Spleen (tissue), 11 donors: ENCODE measurements at regions not wholly inside any gene's neighbourhood (a gene's known extent, or its start where the extent isn't known, plus 50 kb on each side); places are given as distances from the start of the nearest gene placed in this dataset.

ENCODE experiments used
- DNase-seq: peaks from one replicate; pipeline ENCODE4 v3.0.0-alpha.2; 2020
- H3K27ac ChIP-seq, 8 donors: fragments of 200-600 bp; sonication (generic) in 7 of 8; 1 replicate in 4 of 8; 2 replicates in 4 of 8; pipeline versions ENCODE4 v1.5.0 to v1.8.0; 2016 to 2021; ENCODE audit warnings: inconsistent platforms in 4 of 8, mild to moderate bottlenecking in 4 of 8, moderate library complexity in 1 of 8
- H3K27me3 ChIP-seq, 7 donors: fragments of 200-600 bp; sonication (generic) in 6 of 7; replicated peaks in 1 of 7; 1 replicate in 4 of 7; 2 replicates in 3 of 7; pipeline versions ENCODE4 v1.5.0 to v1.8.0; 2016 to 2021; ENCODE audit warnings: inconsistent platforms in 3 of 7, mild to moderate bottlenecking in 1 of 7
- H3K36me3 ChIP-seq, 6 donors: fragments of 200-600 bp; sonication (generic) in 5 of 6; 1 replicate in 4 of 6; 2 replicates in 2 of 6; pipeline versions ENCODE4 v1.5.0 to v1.8.0; 2016 to 2021; ENCODE audit warnings: inconsistent platforms in 2 of 6
- H3K4me1 ChIP-seq, 6 donors: fragments of 200-600 bp; sonication (generic) in 5 of 6; 1 replicate in 3 of 6; 2 replicates in 3 of 6; pipeline versions ENCODE4 v1.5.0 to v1.8.0; 2016 to 2021; ENCODE audit warnings: inconsistent platforms in 3 of 6
- H3K4me3 ChIP-seq, 8 donors: fragments of 200-600 bp; sonication (generic) in 7 of 8; 1 replicate in 4 of 8; 2 replicates in 4 of 8; pipeline versions ENCODE4 v1.5.0 to v1.8.0; 2016 to 2021; ENCODE audit warnings: inconsistent platforms in 4 of 8, mild to moderate bottlenecking in 4 of 8, moderate library complexity in 2 of 8
- H3K9me3 ChIP-seq, 8 donors: fragments of 200-600 bp; sonication (generic) in 7 of 8; 1 replicate in 4 of 8; 2 replicates in 4 of 8; pipeline versions ENCODE4 v1.5.0 to v1.8.0; 2016 to 2021; ENCODE audit warnings: inconsistent platforms in 4 of 8
- POLR2A ChIP-seq, 3 donors: fragments of 450-650 bp; IDR thresholded peaks; one replicate each; pipeline ENCODE4 v1.5.1; 2017; ENCODE audit warnings: antibody characterized with exemption in 3 of 3, mild to moderate bottlenecking in 1 of 3
- POLR2AphosphoS5 ChIP-seq, 3 donors: sonication (generic); formaldehyde crosslinking; IDR thresholded peaks; one replicate each; pipeline ENCODE4 v1.5.1; 2017; ENCODE audit warnings: antibody characterized with exemption in 3 of 3
- WGBS, 5 donors: extraction: QIAGEN DNeasy Blood & Tissue Kit in 3 of 5; methylation state at CpG; one replicate each; pipeline versions ENCODE4 v1.1.5 to v1.1.7; 2013 to 2018; 5-methylcytosine and 5-hydroxymethylcytosine counted together
- intact Hi-C: fragments of 100-400 bp; cut with DNase I; formaldehyde crosslinking; loops from one replicate; pipeline ENCODE4 v1.15.0; 2023; ENCODE audit warnings: low total_unique reads
- TF ChIP-seq, protein P1 (sequence below), 11 experiments: fragments of 200-600 bp in 7 of 11; fragments of 450-650 bp in 4 of 11; sonication (generic) in 4 of 11; IDR thresholded peaks in 8 of 11; conservative IDR thresholded peaks in 3 of 11; 1 replicate in 7 of 11; 2 replicates in 4 of 11; pipeline versions ENCODE4 v1.4.0 to v1.8.0; 2016 to 2021; ENCODE audit warnings: antibody characterized with exemption in 11 of 11, inconsistent platforms in 4 of 11, mild to moderate bottlenecking in 1 of 11
- donor health status: healthy with polysubstance abuse.
- donor health status: DM: no; HTN: no; CAD: no; lungs with moderate emphysema.
- donor health status: DM: no; HTN: no; CAD: no.
- donor health status: Bipolar disorder and iron deficiency.
- donor health status: healthy.
- donor health status: DM: no; HTN: no; CAD: no.
- donor health status: DM: yes; HTN: yes; CAD: no.

DNA sequence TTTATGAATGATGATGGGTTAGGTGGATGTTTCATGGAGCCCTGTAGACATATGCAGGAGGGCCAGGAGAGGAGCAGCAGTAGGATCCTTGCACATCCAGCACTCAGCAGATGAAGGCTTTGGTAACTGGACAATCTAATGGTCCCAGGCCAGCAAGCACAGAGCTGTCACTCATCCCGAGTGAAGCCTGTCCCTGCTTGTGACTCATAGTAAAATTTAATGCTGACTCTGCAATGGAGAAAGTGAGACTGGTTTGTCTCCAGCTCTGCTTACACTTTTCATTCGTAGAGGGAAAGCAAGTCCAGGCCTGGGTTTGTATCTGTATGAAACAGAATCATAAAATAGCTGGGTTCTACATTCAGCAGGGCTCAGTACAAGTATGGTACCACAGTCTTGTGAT is 131.7 kb downstream of the DTWD1 start:
- Histone ChIP-seq H3K36me3 (no peaks in the 10 kb centered on the region), H3K4me1 (no peaks in the 10 kb centered on the region), H3K4me3 (no peak overlapping the region), H3K27ac (no peak overlapping the region), H3K9me3 (no peaks in the 10 kb centered on the region), H3K27me3 (no peaks in the 10 kb centered on the region)
- intact Hi-C loops: no loop called here
- 72 to 87% (median 77%) methylated on average over 2 of the region's 2 CpGs for WGBS, 5 donors
- no peak for DNase-seq
- TF ChIP-seq POLR2AphosphoS5 (IDR thresholded peaks at IDR 0.05): no peak
- TF ChIP-seq, protein P1, sequence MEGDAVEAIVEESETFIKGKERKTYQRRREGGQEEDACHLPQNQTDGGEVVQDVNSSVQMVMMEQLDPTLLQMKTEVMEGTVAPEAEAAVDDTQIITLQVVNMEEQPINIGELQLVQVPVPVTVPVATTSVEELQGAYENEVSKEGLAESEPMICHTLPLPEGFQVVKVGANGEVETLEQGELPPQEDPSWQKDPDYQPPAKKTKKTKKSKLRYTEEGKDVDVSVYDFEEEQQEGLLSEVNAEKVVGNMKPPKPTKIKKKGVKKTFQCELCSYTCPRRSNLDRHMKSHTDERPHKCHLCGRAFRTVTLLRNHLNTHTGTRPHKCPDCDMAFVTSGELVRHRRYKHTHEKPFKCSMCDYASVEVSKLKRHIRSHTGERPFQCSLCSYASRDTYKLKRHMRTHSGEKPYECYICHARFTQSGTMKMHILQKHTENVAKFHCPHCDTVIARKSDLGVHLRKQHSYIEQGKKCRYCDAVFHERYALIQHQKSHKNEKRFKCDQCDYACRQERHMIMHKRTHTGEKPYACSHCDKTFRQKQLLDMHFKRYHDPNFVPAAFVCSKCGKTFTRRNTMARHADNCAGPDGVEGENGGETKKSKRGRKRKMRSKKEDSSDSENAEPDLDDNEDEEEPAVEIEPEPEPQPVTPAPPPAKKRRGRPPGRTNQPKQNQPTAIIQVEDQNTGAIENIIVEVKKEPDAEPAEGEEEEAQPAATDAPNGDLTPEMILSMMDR (IDR thresholded peaks at IDR 0.05 in 8 of 11, conservative IDR thresholded peaks at IDR 0.05 in 3 of 11): no peak
- no peak for TF ChIP-seq POLR2A (IDR thresholded peaks at IDR 0.05)

DNA sequence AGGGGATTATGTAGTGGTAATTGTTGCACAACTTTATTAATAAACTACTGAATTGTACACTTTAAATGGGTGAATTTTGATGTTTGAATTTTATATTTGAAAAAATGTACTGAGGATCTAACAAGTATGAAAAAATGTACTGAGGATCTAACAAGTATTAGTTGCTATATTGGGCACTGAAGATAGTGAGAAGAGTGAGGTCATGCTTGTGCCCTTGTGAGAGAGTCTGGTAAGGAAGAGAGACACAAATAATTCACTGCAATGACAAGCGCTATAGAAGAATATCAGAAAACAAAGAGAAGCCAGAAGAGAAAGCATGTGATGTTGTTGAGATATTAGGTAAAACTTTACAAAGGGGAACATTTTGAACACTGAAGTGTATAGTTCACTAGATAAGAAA is 137.6 kb downstream of the DTWD1 start:
- H3K9me3 ChIP-seq: peaks cover 7 to 55% (median 46%) of the 10 kb centered on the region in 8 donors
- TF ChIP-seq, protein P1 (IDR thresholded peaks at IDR 0.05 in 8 of 11, conservative IDR thresholded peaks at IDR 0.05 in 3 of 11): no peak
- TF ChIP-seq POLR2A (IDR thresholded peaks at IDR 0.05): no peak
- no peak for TF ChIP-seq POLR2AphosphoS5 (IDR thresholded peaks at IDR 0.05)
- intact Hi-C loops: no loop called here
- no peak for DNase-seq
- H3K36me3 ChIP-seq: no peaks in the 10 kb centered on the region
- H3K4me3 ChIP-seq: no peak overlapping the region
- no peaks in the 10 kb centered on the region for H3K27me3 ChIP-seq
- H3K27ac ChIP-seq: no peak overlapping the region
- 95 to 100% (median 97%) methylated on average over 1 of the region's 1 CpG for WGBS, 5 donors
- H3K4me1 ChIP-seq: no peaks in the 10 kb centered on the region

DNA sequence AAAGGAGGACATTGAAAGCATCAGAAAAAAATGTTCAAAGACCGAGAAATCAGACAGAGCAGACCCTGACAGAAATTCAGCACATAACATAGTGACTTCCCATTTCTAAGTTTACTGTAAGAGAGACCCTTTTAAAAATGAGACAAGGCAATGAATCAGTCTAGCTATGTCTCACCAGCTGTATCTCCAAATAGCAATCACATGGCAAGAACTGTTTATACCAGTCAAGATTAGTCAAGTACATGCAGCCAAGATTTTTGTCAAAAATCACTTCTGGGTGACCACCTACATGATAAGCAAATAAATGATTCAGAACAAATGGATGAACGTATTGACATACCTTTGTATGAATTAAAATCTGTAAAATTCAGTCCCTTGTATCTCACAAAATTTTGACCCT is 138.0 kb downstream of the DTWD1 start:
- Histone ChIP-seq H3K27me3 (no peaks in the 10 kb centered on the region), H3K27ac (no peak overlapping the region), H3K4me1 (no peaks in the 10 kb centered on the region), H3K36me3 (no peaks in the 10 kb centered on the region), H3K9me3 (peaks cover 7 to 59% (median 48%) of the 10 kb centered on the region in 8 donors), H3K4me3 (no peak overlapping the region)
- TF ChIP-seq, protein P1 (IDR thresholded peaks at IDR 0.05 in 8 of 11, conservative IDR thresholded peaks at IDR 0.05 in 3 of 11): no peak
- TF ChIP-seq POLR2A (IDR thresholded peaks at IDR 0.05): no peak
- TF ChIP-seq POLR2AphosphoS5 (IDR thresholded peaks at IDR 0.05): no peak
- 72 to 88% (median 78%) methylated on average over 2 of the region's 2 CpGs for WGBS, 5 donors
- no peak for DNase-seq
- intact Hi-C loops: no loop called here

DNA sequence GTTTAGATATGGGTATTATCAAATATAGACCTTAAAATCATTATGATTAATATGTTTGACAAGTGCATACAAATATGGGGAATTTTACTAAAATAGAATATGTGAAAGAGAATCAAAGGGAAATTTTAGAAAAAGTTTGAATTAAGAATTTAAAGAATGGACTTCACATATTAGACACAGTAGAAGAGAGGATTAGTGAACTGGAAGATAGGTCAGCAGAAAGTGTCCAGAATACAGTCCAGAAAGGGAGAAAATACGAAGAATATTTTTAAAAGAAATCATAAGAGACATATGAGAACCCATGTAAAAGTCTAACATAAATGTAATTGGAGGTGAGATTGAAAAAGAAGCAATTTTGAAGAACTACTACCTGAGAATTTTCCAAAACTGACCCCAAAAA is 139.9 kb downstream of the DTWD1 start:
- H3K27me3 ChIP-seq: no peaks in the 10 kb centered on the region
- no peaks in the 10 kb centered on the region for H3K4me1 ChIP-seq
- H3K36me3 ChIP-seq: no peaks in the 10 kb centered on the region
- intact Hi-C loops: no loop called here
- peaks cover 7 to 78% (median 65%) of the 10 kb centered on the region in 8 donors for H3K9me3 ChIP-seq
- no peak overlapping the region for H3K4me3 ChIP-seq
- WGBS, 5 donors: 72 to 91% (median 86%) methylated on average over 1 of the region's 1 CpG
- no peak overlapping the region for H3K27ac ChIP-seq
- no peak for DNase-seq
- TF ChIP-seq, protein P1 (IDR thresholded peaks at IDR 0.05 in 8 of 11, conservative IDR thresholded peaks at IDR 0.05 in 3 of 11): no peak
- no peak for TF ChIP-seq POLR2AphosphoS5 (IDR thresholded peaks at IDR 0.05)
